ENCODE measurements at regions not wholly inside any gene's neighbourhood (a gene's known extent, or its start where the extent isn't known, plus 50 kb on each side); places are given as distances from the start of the nearest gene placed in this dataset.

DNA sequence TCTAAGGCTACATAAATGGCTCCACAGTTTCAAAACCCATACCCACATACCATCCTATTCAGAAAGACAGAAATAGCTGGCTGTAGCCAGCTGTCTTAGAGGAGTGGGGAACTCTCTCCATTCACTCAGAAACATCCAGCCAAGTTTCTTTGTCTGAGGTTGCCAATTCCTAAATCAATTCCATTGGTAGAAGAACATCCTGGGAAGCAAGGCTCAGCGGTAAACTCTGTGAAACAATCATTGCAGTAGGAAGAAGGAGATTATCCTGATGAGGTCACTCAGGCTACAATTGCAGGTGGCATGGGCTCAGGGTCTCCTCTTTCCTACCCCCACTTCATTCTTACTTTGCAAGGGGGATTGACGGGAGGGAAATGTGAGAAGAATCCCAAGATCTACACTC lies 154.0 kb downstream of the ETV1 start:
- no peak for TF ChIP-seq EZH2 (IDR thresholded peaks at IDR 0.05; ENCODE audit: low read depth)
- TF ChIP-seq, protein P1, sequence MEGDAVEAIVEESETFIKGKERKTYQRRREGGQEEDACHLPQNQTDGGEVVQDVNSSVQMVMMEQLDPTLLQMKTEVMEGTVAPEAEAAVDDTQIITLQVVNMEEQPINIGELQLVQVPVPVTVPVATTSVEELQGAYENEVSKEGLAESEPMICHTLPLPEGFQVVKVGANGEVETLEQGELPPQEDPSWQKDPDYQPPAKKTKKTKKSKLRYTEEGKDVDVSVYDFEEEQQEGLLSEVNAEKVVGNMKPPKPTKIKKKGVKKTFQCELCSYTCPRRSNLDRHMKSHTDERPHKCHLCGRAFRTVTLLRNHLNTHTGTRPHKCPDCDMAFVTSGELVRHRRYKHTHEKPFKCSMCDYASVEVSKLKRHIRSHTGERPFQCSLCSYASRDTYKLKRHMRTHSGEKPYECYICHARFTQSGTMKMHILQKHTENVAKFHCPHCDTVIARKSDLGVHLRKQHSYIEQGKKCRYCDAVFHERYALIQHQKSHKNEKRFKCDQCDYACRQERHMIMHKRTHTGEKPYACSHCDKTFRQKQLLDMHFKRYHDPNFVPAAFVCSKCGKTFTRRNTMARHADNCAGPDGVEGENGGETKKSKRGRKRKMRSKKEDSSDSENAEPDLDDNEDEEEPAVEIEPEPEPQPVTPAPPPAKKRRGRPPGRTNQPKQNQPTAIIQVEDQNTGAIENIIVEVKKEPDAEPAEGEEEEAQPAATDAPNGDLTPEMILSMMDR (conservative IDR thresholded peaks at IDR 0.05): no peak

Measured in PC-9 (cell line).